Keratinocyte (primary cell): ENCODE measurements at regions not wholly inside any gene's neighbourhood (a gene's known extent, or its start where the extent isn't known, plus 50 kb on each side); places are given as distances from the start of the nearest gene placed in this dataset.

Experiments
- EZH2 ChIP-seq: IDR thresholded peaks from one replicate; pipeline ENCODE4 v1.6.1; 2012; ENCODE audit warnings: inconsistent platforms, mild to moderate bottlenecking, low read length, moderate library complexity
- TF ChIP-seq, protein P1 (sequence below), 3 experiments: IDR thresholded peaks in 1 of 3; conservative IDR thresholded peaks in 1 of 3; optimal IDR thresholded peaks in 1 of 3; 2 replicates in 2 of 3; 3 replicates in 1 of 3; pipeline versions ENCODE3 to v1.5.1; 2011; ENCODE audit warnings: low read length in 3 of 3, mild to moderate bottlenecking in 3 of 3, moderate library complexity in 2 of 3, control low read depth in 1 of 3, inconsistent platforms in 1 of 3; ENCODE audit not compliant: insufficient read depth in 2 of 3; ENCODE audit errors: extremely low read depth in 1 of 3

DNA sequence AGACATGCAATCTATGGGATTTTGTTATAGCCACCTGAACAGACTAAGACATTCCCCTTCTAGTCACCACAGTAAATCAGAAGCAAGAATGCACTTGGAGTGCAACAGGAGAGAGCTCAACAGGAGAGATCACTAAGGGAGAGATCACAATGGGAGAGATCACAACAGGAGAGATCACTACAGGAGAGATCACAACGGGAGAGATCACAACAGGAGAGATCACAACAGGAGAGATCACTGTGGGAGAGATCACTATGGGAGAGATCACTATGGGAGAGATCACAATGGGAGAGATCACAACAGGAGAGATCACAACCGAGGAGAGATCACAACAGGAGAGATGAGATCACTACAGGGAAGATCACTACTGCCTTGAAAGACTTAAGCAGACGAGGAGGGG is 238.5 kb upstream of the PITRM1 start:
- TF ChIP-seq, protein P1, sequence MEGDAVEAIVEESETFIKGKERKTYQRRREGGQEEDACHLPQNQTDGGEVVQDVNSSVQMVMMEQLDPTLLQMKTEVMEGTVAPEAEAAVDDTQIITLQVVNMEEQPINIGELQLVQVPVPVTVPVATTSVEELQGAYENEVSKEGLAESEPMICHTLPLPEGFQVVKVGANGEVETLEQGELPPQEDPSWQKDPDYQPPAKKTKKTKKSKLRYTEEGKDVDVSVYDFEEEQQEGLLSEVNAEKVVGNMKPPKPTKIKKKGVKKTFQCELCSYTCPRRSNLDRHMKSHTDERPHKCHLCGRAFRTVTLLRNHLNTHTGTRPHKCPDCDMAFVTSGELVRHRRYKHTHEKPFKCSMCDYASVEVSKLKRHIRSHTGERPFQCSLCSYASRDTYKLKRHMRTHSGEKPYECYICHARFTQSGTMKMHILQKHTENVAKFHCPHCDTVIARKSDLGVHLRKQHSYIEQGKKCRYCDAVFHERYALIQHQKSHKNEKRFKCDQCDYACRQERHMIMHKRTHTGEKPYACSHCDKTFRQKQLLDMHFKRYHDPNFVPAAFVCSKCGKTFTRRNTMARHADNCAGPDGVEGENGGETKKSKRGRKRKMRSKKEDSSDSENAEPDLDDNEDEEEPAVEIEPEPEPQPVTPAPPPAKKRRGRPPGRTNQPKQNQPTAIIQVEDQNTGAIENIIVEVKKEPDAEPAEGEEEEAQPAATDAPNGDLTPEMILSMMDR (optimal IDR thresholded peaks at IDR 0.05 in 1 of 3, IDR thresholded peaks at IDR 0.05 in 1 of 3, conservative IDR thresholded peaks at IDR 0.05 in 1 of 3; ENCODE audit: extremely low read depth in 1 of 3, insufficient read depth in 2 of 3, low read length in 3 of 3), result no peak
- no peak for TF ChIP-seq EZH2
